HUES6 (cell line): ENCODE measurements at regions not wholly inside any gene's neighbourhood (a gene's known extent, or its start where the extent isn't known, plus 50 kb on each side); places are given as distances from the start of the nearest gene placed in this dataset.

Experiments used
- H3K27ac ChIP-seq: 2 replicates; pipeline ENCODE4 v1.7.0; 2013; ENCODE audit warnings: low read depth, mild to moderate bottlenecking, low read length, inconsistent platforms
- H3K27me3 ChIP-seq: 2 replicates; pipeline ENCODE4 v1.6.1; 2013; ENCODE audit warnings: low read length; ENCODE audit not compliant: control insufficient read depth, insufficient read depth
- H3K36me3 ChIP-seq: 2 replicates; pipeline ENCODE4 v1.6.1; 2013; ENCODE audit warnings: low read length; ENCODE audit not compliant: control insufficient read depth, insufficient read depth
- H3K4me1 ChIP-seq: 2 replicates; pipeline ENCODE4 v1.6.1; 2013; ENCODE audit warnings: low read length; ENCODE audit not compliant: control insufficient read depth, insufficient read depth
- H3K4me3 ChIP-seq: 2 replicates; pipeline ENCODE4 v1.5.1; 2013; ENCODE audit warnings: low read depth, low read length
- H3K9ac ChIP-seq: one replicate; pipeline ENCODE4 v1.6.1; 2013; ENCODE audit warnings: mild to moderate bottlenecking, low read length
- H3K9me3 ChIP-seq: 2 replicates; pipeline ENCODE4 v1.6.1; 2013; ENCODE audit warnings: low read depth, low read length; ENCODE audit not compliant: control insufficient read depth, insufficient read depth

- no peaks in the 10 kb centered on the region for H3K27me3 ChIP-seq
These were observed 967.2 kb downstream of the RPA4 start for GRCh38 chrX:97850911-97851310.

DNA sequence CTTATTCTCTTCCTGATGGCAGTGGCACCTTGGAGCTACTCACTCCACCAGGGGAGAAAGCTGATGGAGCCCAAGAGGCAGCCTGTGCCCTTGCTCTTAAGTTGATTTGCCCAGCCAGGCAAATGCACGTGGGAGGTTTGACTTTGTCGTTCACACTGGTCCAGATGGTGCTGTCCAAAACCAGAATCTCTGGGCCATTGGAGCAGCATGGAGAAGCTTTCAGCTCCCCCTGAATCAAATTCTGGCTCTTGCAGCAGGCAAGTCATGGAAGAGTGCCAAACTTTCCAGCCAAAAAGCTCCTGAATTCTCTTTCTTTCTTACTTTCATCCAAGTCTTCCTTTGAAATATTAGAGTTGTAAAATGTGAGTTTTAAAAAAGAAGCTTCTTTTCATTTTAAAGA, 970.4 kb downstream of the RPA4 start:
- no peaks in the 10 kb centered on the region for H3K4me1 ChIP-seq
- H3K4me3 ChIP-seq: no peak overlapping the region
- no peaks in the 10 kb centered on the region for H3K36me3 ChIP-seq
- no peaks in the 10 kb centered on the region for H3K27me3 ChIP-seq
- no peak overlapping the region for H3K27ac ChIP-seq
- H3K9ac ChIP-seq: no peak overlapping the region
- 0 out of 2 replicates have a peak, but pooled peaks cover 2% of the 10 kb centered on the region for H3K9me3 ChIP-seq

More at GRCh38 chrX:97850911-97851310, 967.2 kb downstream of the RPA4 start:
- no peak overlapping the region for H3K27ac ChIP-seq
- H3K4me1 ChIP-seq: no peaks in the 10 kb centered on the region
- no peak overlapping the region for H3K4me3 ChIP-seq
- H3K36me3 ChIP-seq: no peaks in the 10 kb centered on the region
- H3K9ac ChIP-seq: no peak overlapping the region
- peaks cover 29% of the 10 kb centered on the region for H3K9me3 ChIP-seq

DNA sequence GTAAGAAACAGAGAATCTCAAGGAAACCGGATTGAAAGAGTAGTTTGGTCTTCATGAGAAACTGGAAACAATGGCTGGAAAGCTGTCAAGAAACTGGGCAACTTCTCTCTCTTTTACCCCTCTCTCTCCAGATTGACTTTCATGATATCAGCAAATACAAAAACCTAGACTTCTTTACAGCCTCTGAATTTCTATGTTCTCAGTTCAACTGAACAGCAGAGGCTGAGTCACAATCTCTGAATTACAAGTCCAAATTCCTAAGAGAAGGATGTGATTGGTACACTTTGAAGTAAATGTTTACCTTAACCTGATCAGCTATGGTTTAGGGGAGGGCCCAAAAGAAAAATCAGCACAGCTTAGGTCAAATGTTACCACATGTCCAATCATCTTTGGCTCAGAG, 974.9 kb downstream of the RPA4 start:
- no peak overlapping the region for H3K9ac ChIP-seq
- H3K27ac ChIP-seq: no peak overlapping the region
- no peak overlapping the region for H3K4me3 ChIP-seq
- H3K4me1 ChIP-seq: peaks cover 6% of the 10 kb centered on the region
- no peaks in the 10 kb centered on the region for H3K9me3 ChIP-seq
- no peaks in the 10 kb centered on the region for H3K36me3 ChIP-seq
- no peaks in the 10 kb centered on the region for H3K27me3 ChIP-seq

GRCh38 chrX:97860226-97860625, 976.5 kb downstream of the RPA4 start:
- Histone ChIP-seq H3K27ac (no peak overlapping the region), H3K9ac (no peak overlapping the region), H3K36me3 (no peaks in the 10 kb centered on the region), H3K4me3 (no peak overlapping the region), H3K9me3 (no peaks in the 10 kb centered on the region), H3K27me3 (no peaks in the 10 kb centered on the region), H3K4me1 (peaks cover 6% of the 10 kb centered on the region)

GRCh38 chrX:97863261-97863660, 979.6 kb downstream of the RPA4 start:
- Histone ChIP-seq H3K27ac (no peak overlapping the region), H3K27me3 (no peaks in the 10 kb centered on the region), H3K4me1 (peaks cover 6% of the 10 kb centered on the region), H3K9ac (no peak overlapping the region), H3K9me3 (no peaks in the 10 kb centered on the region), H3K36me3 (no peaks in the 10 kb centered on the region), H3K4me3 (no peak overlapping the region)

DNA sequence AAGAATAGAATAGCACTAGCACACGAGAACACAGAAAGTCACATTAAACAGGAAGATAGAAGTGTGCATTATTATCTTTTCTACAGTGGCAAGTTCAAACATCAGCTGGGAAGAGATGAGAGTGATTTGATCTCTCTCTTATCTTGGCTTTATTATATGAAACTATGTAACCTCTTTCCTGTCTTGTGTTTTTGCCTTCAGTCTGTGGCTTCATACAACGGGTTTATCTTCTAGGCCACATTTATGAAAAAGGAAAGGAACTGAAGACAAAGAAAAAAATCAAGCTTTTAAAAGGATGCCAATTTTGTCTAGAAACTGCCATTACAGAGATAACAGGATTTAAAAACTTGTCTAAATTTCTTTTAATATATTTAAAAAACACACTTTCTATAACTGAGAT, 983.6 kb downstream of the RPA4 start:
- H3K36me3 ChIP-seq: no peaks in the 10 kb centered on the region
- no peak overlapping the region for H3K27ac ChIP-seq
- no peak overlapping the region for H3K4me3 ChIP-seq
- no peaks in the 10 kb centered on the region for H3K27me3 ChIP-seq
- H3K9ac ChIP-seq: no peak overlapping the region
- no peaks in the 10 kb centered on the region for H3K9me3 ChIP-seq
- peaks cover 6% of the 10 kb centered on the region; the same call in 1 of the 2 replicates for H3K4me1 ChIP-seq

DNA sequence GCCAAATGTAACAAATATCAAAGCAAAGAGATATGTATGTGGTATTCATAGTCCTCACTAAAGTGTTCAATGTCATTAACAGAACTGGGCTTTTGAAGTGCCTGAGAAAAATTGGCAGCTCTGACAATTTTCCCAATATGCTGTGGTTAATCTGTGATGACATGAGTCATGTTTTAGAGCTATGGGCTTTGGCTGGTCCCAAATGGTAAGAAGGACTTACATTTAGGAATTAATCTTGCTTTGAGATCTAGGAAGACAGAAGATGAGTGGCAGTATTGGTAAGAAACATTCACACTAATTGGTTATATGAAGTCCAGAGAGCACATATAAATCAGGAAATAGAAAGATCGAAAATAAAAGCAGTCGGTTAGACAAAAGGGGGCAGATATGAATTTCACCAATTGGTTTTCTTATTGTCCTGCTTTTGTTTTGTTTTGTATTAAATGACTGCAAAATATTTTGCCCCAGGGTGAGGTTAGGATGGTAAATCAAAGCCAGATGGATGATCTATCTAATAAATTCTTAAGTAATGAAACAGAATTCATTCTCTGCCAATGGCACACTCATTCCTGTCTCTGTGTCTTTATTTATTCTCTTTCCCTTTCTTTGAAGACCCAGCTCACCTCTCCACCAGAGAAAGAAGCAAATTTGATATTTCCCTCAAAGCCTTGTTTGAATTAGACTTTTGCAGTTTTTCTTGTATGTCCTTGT, 993.1 kb downstream of the RPA4 start:
- H3K27ac ChIP-seq: no peak overlapping the region
- no peaks in the 10 kb centered on the region for H3K36me3 ChIP-seq
- H3K4me3 ChIP-seq: no peak overlapping the region
- no peaks in the 10 kb centered on the region for H3K27me3 ChIP-seq
- H3K9ac ChIP-seq: no peak overlapping the region
- H3K4me1 ChIP-seq: no peaks in the 10 kb centered on the region
- H3K9me3 ChIP-seq: no peaks in the 10 kb centered on the region

- Histone ChIP-seq H3K27me3 (no peaks in the 10 kb centered on the region; the same call in 1 of the 2 replicates), H3K36me3 (no peaks in the 10 kb centered on the region)
These were observed 998.6 kb downstream of the RPA4 start for GRCh38 chrX:97882306-97882705.

GRCh38 chrX:97895751-97896150, 1012.0 kb downstream of the RPA4 start:
- Histone ChIP-seq H3K27me3 (no peaks in the 10 kb centered on the region), H3K36me3 (no peaks in the 10 kb centered on the region)

More at GRCh38 chrX:97882306-97882705, 998.6 kb downstream of the RPA4 start:
- Histone ChIP-seq H3K4me3 (no peak overlapping the region), H3K27ac (no peak overlapping the region), H3K9ac (no peak overlapping the region), H3K4me1 (no peaks in the 10 kb centered on the region), H3K9me3 (no peaks in the 10 kb centered on the region)

GRCh38 chrX:97897998-97898397, 1014.3 kb downstream of the RPA4 start:
- Histone ChIP-seq H3K27ac (no peak overlapping the region), H3K4me3 (no peak overlapping the region), H3K27me3 (no peaks in the 10 kb centered on the region), H3K4me1 (peaks cover 5% of the 10 kb centered on the region; the same call in 1 of the 2 replicates), H3K9me3 (no peaks in the 10 kb centered on the region), H3K9ac (no peak overlapping the region), H3K36me3 (no peaks in the 10 kb centered on the region)

More at GRCh38 chrX:97895751-97896150, 1012.0 kb downstream of the RPA4 start:
- no peak overlapping the region for H3K4me3 ChIP-seq
- H3K27ac ChIP-seq: no peak overlapping the region
- no peak overlapping the region for H3K9ac ChIP-seq
- peaks cover 5% of the 10 kb centered on the region; the same call in 1 of the 2 replicates for H3K4me1 ChIP-seq
- 0 out of 2 replicates have a peak, but pooled peaks cover 3% of the 10 kb centered on the region for H3K9me3 ChIP-seq

GRCh38 chrX:97898798-97899197, 1015.1 kb downstream of the RPA4 start:
- Histone ChIP-seq H3K9ac (no peak overlapping the region), H3K27me3 (no peaks in the 10 kb centered on the region), H3K9me3 (no peaks in the 10 kb centered on the region), H3K36me3 (no peaks in the 10 kb centered on the region), H3K4me3 (no peak overlapping the region), H3K27ac (no peak overlapping the region), H3K4me1 (peaks cover 5% of the 10 kb centered on the region; the same call in 1 of the 2 replicates)
